Central memory CD8-positive, alpha-beta T cell (primary cell): ENCODE measurements at regions not wholly inside any gene's neighbourhood (a gene's known extent, or its start where the extent isn't known, plus 50 kb on each side); places are given as distances from the start of the nearest gene placed in this dataset.

Experiments
- ATAC-seq: fragments of 150-1000 bp; cut with Tn5 transposase; replicated peaks from 2 replicates; pipeline ENCODE4 v1.10.0; 2022; ENCODE audit warnings: mild to moderate bottlenecking, moderate FRiP score, moderate number of reproducible peaks; ENCODE audit not compliant: poor library complexity, severe bottlenecking; ENCODE audit errors: extremely low read depth
- DNase-seq, 2 donors: peaks; one replicate each; pipeline ENCODE4 v3.0.0; 2021; ENCODE audit warnings: low spot score in 2 of 2
- H3K27ac Mint-ChIP-seq: one replicate; pipeline ENCODE4 v1.8.0; 2022; ENCODE audit warnings: low read depth, mild to moderate bottlenecking, moderate library complexity, mixed read lengths
- H3K27me3 Mint-ChIP-seq: one replicate; pipeline ENCODE4 v1.8.0; 2022; ENCODE audit warnings: mixed read lengths
- H3K36me3 Mint-ChIP-seq: one replicate; pipeline ENCODE4 v1.8.0; 2022; ENCODE audit warnings: mild to moderate bottlenecking, moderate library complexity, mixed read lengths; ENCODE audit not compliant: insufficient read depth
- H3K4me1 Mint-ChIP-seq: one replicate; pipeline ENCODE4 v1.8.0; 2022; ENCODE audit warnings: mixed read lengths
- H3K4me3 Mint-ChIP-seq: one replicate; pipeline ENCODE4 v1.8.0; 2022; ENCODE audit warnings: mild to moderate bottlenecking, moderate library complexity, mixed read lengths
- H3K9me3 Mint-ChIP-seq: one replicate; pipeline ENCODE4 v1.8.0; 2022; ENCODE audit warnings: mixed read lengths

DNA sequence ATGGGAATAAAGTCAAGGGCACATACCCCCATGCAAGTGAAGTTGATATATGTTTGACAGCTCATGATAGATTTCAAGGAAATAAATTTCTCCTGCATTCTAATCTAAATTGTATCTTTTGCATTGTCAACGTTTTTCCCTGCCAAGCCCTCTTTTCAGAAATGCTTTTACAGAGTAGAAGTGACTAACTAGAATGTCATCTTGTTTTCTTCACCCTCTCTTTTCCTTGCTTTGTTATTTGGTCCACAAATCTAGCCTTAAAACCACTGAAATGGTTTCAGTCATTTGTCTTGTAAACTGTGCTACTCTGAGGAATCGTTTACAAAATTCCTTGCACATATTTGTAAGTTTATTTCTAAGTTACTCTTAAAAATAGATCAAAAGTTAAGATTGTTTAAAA lies 600.8 kb upstream of the CXADR start:
- H3K36me3 Mint-ChIP-seq, result no peaks in the 10 kb centered on the region

DNA sequence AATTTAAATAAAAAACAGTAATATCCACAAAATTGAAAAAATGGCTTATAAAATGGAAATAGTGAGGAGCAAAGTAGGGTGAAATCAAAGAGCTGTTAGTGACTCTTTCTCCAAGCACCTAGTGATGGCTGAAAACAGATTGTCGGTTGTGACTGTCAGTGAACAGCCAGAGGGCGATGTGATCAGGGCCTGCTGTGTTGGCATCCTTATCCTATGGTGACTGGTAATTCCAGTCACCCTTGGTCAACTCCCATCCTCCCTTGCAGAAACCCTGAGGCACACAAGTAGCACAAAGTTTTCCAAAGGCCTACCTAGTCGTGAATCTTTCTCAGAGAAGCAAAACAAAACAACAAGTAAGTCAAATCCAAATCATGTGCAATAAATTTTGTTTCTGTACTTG lies 599.8 kb upstream of the CXADR start:
- no peaks in the 10 kb centered on the region for H3K27me3 Mint-ChIP-seq
- no peaks in the 10 kb centered on the region for H3K4me1 Mint-ChIP-seq
- H3K27ac Mint-ChIP-seq, result no peak overlapping the region
- ATAC-seq (no peak), DNase-seq (no peak)
- no peak overlapping the region for H3K4me3 Mint-ChIP-seq
- peaks cover 18% of the 10 kb centered on the region for H3K9me3 Mint-ChIP-seq
- no peaks in the 10 kb centered on the region for H3K36me3 Mint-ChIP-seq

More for the DNA sequence above, 600.8 kb upstream of the CXADR start:
- no peaks in the 10 kb centered on the region for H3K27me3 Mint-ChIP-seq
- no peak for DNase-seq
- H3K9me3 Mint-ChIP-seq, result peaks cover 18% of the 10 kb centered on the region
- H3K4me1 Mint-ChIP-seq, result no peaks in the 10 kb centered on the region
- ATAC-seq, result no peak
- no peak overlapping the region for H3K27ac Mint-ChIP-seq
- H3K4me3 Mint-ChIP-seq, result no peak overlapping the region

GRCh38 chr21:16928439-16928838 lies 584.4 kb upstream of the CXADR start:
- DNase-seq, result no peak
- Mint-ChIP-seq H3K4me1 (no peaks in the 10 kb centered on the region), H3K27ac (no peak overlapping the region), H3K9me3 (peaks cover 9% of the 10 kb centered on the region), H3K36me3 (no peaks in the 10 kb centered on the region), H3K4me3 (no peak overlapping the region), H3K27me3 (no peaks in the 10 kb centered on the region)
- no peak for ATAC-seq

GRCh38 chr21:16932314-16932713 lies 580.5 kb upstream of the CXADR start:
- ATAC-seq (no peak), DNase-seq (no peak)
- no peak overlapping the region for H3K27ac Mint-ChIP-seq

GRCh38 chr21:16942703-16943102 lies 570.1 kb upstream of the CXADR start:
- DNase-seq, result no peak
- Mint-ChIP-seq H3K4me3 (no peak overlapping the region), H3K4me1 (no peaks in the 10 kb centered on the region), H3K27me3 (no peaks in the 10 kb centered on the region), H3K9me3 (peaks cover 29% of the 10 kb centered on the region), H3K36me3 (no peaks in the 10 kb centered on the region), H3K27ac (no peak overlapping the region)
- no peak for ATAC-seq

More at GRCh38 chr21:16932314-16932713, 580.5 kb upstream of the CXADR start:
- H3K36me3 Mint-ChIP-seq, result no peaks in the 10 kb centered on the region
- H3K4me3 Mint-ChIP-seq, result no peak overlapping the region
- no peaks in the 10 kb centered on the region for H3K27me3 Mint-ChIP-seq
- no peaks in the 10 kb centered on the region for H3K4me1 Mint-ChIP-seq
- H3K9me3 Mint-ChIP-seq, result peaks cover 11% of the 10 kb centered on the region

GRCh38 chr21:16943231-16943630 lies 569.6 kb upstream of the CXADR start:
- Mint-ChIP-seq H3K4me3 (no peak overlapping the region), H3K9me3 (peaks cover 34% of the 10 kb centered on the region), H3K36me3 (no peaks in the 10 kb centered on the region), H3K4me1 (no peaks in the 10 kb centered on the region), H3K27me3 (no peaks in the 10 kb centered on the region), H3K27ac (no peak overlapping the region)
- ATAC-seq (no peak), DNase-seq (no peak)

DNA sequence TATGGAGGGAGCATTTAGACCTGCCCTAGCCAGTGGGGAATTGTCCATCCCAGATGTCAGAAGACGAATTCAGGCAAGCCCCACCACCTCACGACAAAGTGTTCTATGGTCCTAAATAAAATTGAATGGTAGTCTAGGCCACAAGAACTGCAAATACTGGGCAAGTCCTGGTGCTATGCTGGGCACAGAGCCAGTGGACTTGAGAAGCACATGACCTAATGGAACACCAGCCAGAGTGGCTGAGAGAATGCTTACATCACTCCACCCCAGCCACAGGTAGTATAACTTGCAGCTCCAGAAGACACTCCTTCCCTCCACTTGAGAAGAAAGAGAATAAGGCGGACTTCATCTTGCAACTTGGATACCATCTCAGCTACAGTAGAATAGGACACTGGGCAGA lies 567.3 kb upstream of the CXADR start:
- no peak for ATAC-seq
- no peak overlapping the region for H3K4me3 Mint-ChIP-seq
- H3K4me1 Mint-ChIP-seq, result no peaks in the 10 kb centered on the region
- H3K27me3 Mint-ChIP-seq, result no peaks in the 10 kb centered on the region
- no peaks in the 10 kb centered on the region for H3K36me3 Mint-ChIP-seq
- no peak overlapping the region for H3K27ac Mint-ChIP-seq
- DNase-seq, result no peak
- peaks cover 45% of the 10 kb centered on the region for H3K9me3 Mint-ChIP-seq

DNA sequence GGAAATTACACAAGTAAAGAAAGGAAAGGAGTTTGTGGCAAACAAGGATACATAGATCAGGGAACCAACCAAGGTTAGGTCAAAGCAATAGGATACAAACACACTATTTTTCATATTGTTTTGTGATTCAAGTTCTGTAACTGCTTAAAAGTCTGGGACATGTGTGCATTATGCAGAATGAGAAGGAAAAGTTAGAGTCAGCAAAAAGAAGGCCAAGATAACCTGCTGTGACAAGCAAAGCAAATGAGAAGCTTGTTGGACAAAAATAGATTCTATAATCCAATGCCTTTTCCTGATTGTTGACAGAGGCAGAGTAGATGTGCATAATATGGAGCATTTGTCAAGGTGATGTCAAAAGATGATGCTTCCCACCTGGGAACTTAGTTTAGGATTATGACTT lies 556.0 kb upstream of the CXADR start:
- Mint-ChIP-seq H3K4me3 (no peak overlapping the region), H3K9me3 (peaks cover 19% of the 10 kb centered on the region), H3K27me3 (no peaks in the 10 kb centered on the region), H3K4me1 (no peaks in the 10 kb centered on the region), H3K36me3 (no peaks in the 10 kb centered on the region), H3K27ac (no peak overlapping the region)
- DNase-seq, result no peak
- ATAC-seq, result no peak

DNA sequence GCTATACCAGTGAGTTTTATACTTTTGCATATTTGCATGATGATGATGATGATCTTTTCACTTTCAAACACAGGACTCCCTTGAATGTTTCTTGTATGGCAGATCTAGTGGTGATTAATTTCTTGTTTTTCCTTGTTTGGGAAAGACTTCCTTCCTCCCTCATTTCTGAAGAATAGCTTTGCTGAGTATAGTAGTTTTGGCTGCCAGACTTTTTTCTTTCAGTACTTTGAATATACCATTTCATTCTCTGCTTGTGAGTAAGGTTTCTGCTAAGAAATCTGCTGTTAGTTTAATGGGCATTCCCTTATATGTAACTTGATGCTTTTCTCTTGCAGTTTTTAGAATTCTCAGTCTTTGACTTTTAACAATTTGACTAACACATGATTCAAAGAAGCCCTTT lies 547.4 kb upstream of the CXADR start:
- H3K9me3 Mint-ChIP-seq, result peaks cover 24% of the 10 kb centered on the region
- H3K4me3 Mint-ChIP-seq, result no peak overlapping the region
- H3K27ac Mint-ChIP-seq, result no peak overlapping the region
- no peaks in the 10 kb centered on the region for H3K27me3 Mint-ChIP-seq
- DNase-seq, result no peak
- ATAC-seq, result no peak
- no peaks in the 10 kb centered on the region for H3K36me3 Mint-ChIP-seq
- no peaks in the 10 kb centered on the region for H3K4me1 Mint-ChIP-seq

DNA sequence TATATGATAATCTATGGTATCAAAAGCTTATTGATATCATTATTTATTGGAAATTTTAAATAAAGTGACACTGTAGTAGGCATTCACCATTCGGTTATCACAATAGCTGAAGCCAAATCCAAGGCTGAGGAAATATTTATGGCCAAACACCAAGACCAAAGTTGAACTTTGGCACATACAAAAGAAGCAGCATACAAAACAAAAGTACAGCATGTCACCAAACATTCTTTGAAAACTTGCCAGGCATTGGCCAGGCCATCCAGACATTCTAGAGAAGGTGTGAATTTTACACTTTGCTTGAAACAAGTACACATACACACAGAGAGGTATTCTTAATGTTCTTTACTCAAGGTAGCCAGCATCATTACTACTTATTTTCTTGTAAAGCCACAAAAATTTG lies 544.4 kb upstream of the CXADR start:
- Mint-ChIP-seq H3K4me1 (no peaks in the 10 kb centered on the region), H3K27me3 (no peaks in the 10 kb centered on the region), H3K4me3 (no peak overlapping the region), H3K36me3 (no peaks in the 10 kb centered on the region), H3K9me3 (peaks cover 25% of the 10 kb centered on the region), H3K27ac (no peak overlapping the region)
- ATAC-seq (no peak), DNase-seq (no peak)

GRCh38 chr21:16969636-16970035 lies 543.2 kb upstream of the CXADR start:
- Mint-ChIP-seq H3K9me3 (peaks cover 23% of the 10 kb centered on the region), H3K4me3 (no peak overlapping the region), H3K27ac (no peak overlapping the region), H3K4me1 (no peaks in the 10 kb centered on the region), H3K27me3 (no peaks in the 10 kb centered on the region), H3K36me3 (no peaks in the 10 kb centered on the region)
- DNase-seq (no peak), ATAC-seq (no peak)

- no peak for ATAC-seq
- H3K9me3 Mint-ChIP-seq, result peaks cover 21% of the 10 kb centered on the region
- no peaks in the 10 kb centered on the region for H3K36me3 Mint-ChIP-seq
- DNase-seq, result no peak
- H3K27me3 Mint-ChIP-seq, result no peaks in the 10 kb centered on the region
- H3K27ac Mint-ChIP-seq, result no peak overlapping the region
- H3K4me1 Mint-ChIP-seq, result no peaks in the 10 kb centered on the region
- no peak overlapping the region for H3K4me3 Mint-ChIP-seq
Observed at GRCh38 chr21:16974060-16974459, 538.8 kb upstream of the CXADR start.

DNA sequence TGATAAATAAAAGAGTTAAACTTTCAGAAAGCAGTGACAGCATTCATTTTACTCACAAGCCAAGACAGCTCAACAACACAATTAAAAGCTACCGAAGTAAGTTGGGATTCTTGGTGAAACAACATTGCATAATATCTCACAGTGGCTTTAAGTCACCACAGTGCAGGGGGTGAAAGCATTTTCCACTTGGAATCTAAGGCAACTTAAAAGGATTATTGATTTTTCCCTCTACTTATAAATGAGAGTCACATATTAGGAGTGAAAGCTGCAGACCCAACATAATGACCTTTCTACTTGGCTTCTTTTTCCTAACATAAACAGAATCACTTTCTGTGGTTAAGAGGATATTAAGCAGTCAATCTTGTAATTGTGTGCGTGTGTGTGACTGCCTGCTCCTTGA lies 536.6 kb upstream of the CXADR start:
- H3K4me1 Mint-ChIP-seq, result no peaks in the 10 kb centered on the region
- H3K27ac Mint-ChIP-seq, result no peak overlapping the region
- no peak for ATAC-seq
- no peak for DNase-seq
- peaks cover 20% of the 10 kb centered on the region for H3K9me3 Mint-ChIP-seq
- H3K4me3 Mint-ChIP-seq, result no peak overlapping the region
- H3K27me3 Mint-ChIP-seq, result no peaks in the 10 kb centered on the region
- H3K36me3 Mint-ChIP-seq, result no peaks in the 10 kb centered on the region

DNA sequence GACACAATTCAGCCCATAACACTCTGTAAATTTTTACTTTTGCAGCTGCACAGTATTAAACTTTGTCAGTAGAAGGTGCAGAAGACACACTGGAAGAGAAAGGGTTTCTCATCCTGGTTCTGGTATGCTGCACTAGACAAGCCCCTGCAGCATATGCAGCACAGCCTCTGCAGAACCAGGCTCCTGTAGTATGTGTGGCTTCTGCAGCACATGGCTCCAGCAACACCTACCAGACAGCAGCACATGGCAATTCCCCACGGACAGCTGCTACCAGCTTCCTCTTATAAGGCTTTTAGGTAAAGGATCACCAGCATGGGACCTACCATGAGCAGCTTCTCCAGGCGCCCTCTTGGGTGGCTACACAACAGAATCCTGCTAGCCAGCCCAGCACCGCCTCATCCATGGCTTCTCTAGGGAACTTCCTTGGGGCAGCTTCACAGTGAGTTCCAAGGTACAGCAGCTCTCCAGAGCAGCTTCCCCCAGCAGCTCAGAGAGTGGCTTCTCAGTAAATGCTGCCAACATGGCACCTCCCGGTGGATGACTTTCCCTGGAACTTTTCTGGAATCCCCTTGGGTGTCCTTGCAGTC lies 534.4 kb upstream of the CXADR start:
- DNase-seq, result no peak
- ATAC-seq, result no peak
- Mint-ChIP-seq H3K36me3 (no peaks in the 10 kb centered on the region), H3K27me3 (no peaks in the 10 kb centered on the region), H3K9me3 (peaks cover 20% of the 10 kb centered on the region), H3K4me1 (no peaks in the 10 kb centered on the region), H3K27ac (no peak overlapping the region), H3K4me3 (no peak overlapping the region)
